Sigmoid colon (tissue), 4 donors: ENCODE measurements at regions not wholly inside any gene's neighbourhood (a gene's known extent, or its start where the extent isn't known, plus 50 kb on each side); places are given as distances from the start of the nearest gene placed in this dataset.

Experiments used
- CTCF ChIP-seq, 4 experiments: fragments of 450-650 bp in 3 of 4; fragments of 200-600 bp in 1 of 4; IDR thresholded peaks; one replicate each; pipeline ENCODE4 v1.5.1; 2016 to 2019; ENCODE audit warnings: antibody characterized with exemption in 4 of 4, mild to moderate bottlenecking in 3 of 4, moderate library complexity in 2 of 4
- EP300 ChIP-seq, 4 donors: sonication (generic); formaldehyde crosslinking; IDR thresholded peaks; one replicate each; pipeline ENCODE4 v1.6.1; 2017; ENCODE audit warnings: antibody characterized with exemption in 4 of 4
- POLR2A ChIP-seq, 2 donors: fragments of 450-650 bp; IDR thresholded peaks; one replicate each; pipeline ENCODE4 v1.6.1; 2016; ENCODE audit warnings: antibody characterized with exemption in 2 of 2, mild to moderate bottlenecking in 2 of 2, moderate library complexity in 2 of 2
- POLR2AphosphoS5 ChIP-seq, 4 donors: sonication (generic); formaldehyde crosslinking; IDR thresholded peaks; one replicate each; pipeline ENCODE4 v1.6.1; 2017; ENCODE audit warnings: antibody characterized with exemption in 4 of 4

DNA sequence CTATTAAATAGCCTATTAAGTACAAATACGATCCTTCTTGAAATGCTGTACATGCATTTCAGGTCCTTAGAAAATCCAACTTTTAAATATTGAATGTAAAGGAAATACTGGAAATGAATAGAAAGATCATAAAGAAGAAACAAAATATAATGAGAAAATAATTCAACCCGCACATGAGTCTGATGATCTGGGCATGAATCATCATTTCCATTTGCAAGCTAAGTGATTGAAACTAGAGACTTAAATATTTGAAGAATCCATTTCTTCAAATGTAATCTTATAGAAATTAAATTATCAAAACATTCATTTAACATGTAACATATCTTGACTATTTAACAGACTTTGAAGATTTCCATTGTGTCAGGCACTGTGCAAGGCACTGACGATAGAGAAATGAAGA lies 977.0 kb downstream of the TFAP2A start:
- TF ChIP-seq POLR2A (IDR thresholded peaks at IDR 0.05) (no peak), EP300 (IDR thresholded peaks at IDR 0.05) (no peak), POLR2AphosphoS5 (IDR thresholded peaks at IDR 0.05) (no peak), CTCF (IDR thresholded peaks at IDR 0.05) (no peak)
